HG03095 (cell line): ENCODE measurements at regions not wholly inside any gene's neighbourhood (a gene's known extent, or its start where the extent isn't known, plus 50 kb on each side); places are given as distances from the start of the nearest gene placed in this dataset.

Source experiments
- ATAC-seq: cut with Tn5 transposase; IDR thresholded peaks from one replicate; pipeline ENCODE4 v1.9.1; 2021; ENCODE audit warnings: moderate library complexity; ENCODE audit not compliant: unreplicated experiment

GRCh38 chr16:62907562-62907961, 871.3 kb upstream of the CDH8 start:
- ATAC-seq: no peak

GRCh38 chr16:62903961-62904502, 867.8 kb upstream of the CDH8 start:
- no peak for ATAC-seq

- ATAC-seq: no peak
Measured at GRCh38 chr16:62899737-62900136, 863.5 kb upstream of the CDH8 start.

GRCh38 chr16:62889097-62889496, 852.9 kb upstream of the CDH8 start:
- ATAC-seq: no peak

GRCh38 chr16:62883509-62883908, 847.3 kb upstream of the CDH8 start:
- ATAC-seq: no peak

GRCh38 chr16:62882552-62883221, 846.4 kb upstream of the CDH8 start:
- no peak for ATAC-seq

GRCh38 chr16:62876133-62876532, 839.9 kb upstream of the CDH8 start:
- no peak for ATAC-seq

- ATAC-seq: no peak
Measured at GRCh38 chr16:62872339-62872738, 836.1 kb upstream of the CDH8 start.

- ATAC-seq: no peak
Measured at GRCh38 chr16:62870554-62870953, 834.3 kb upstream of the CDH8 start.

GRCh38 chr16:62869837-62870236, 833.6 kb upstream of the CDH8 start:
- peak; percentile 56 for ATAC-seq

- no peak for ATAC-seq
Measured at GRCh38 chr16:62863139-62863538, 826.9 kb upstream of the CDH8 start.

- no peak for ATAC-seq
Measured at GRCh38 chr16:62853887-62854286, 817.6 kb upstream of the CDH8 start.

- no peak for ATAC-seq
Measured at GRCh38 chr16:62846399-62847057, 810.3 kb upstream of the CDH8 start.

- no peak for ATAC-seq
Measured at GRCh38 chr16:62832214-62832613, 796.0 kb upstream of the CDH8 start.

GRCh38 chr16:62831235-62831850, 795.1 kb upstream of the CDH8 start:
- no peak for ATAC-seq

- no peak for ATAC-seq
Measured at GRCh38 chr16:62829607-62830006, 793.4 kb upstream of the CDH8 start.

GRCh38 chr16:62829084-62829483, 792.8 kb upstream of the CDH8 start:
- ATAC-seq: no peak

GRCh38 chr16:62821824-62822223, 785.6 kb upstream of the CDH8 start:
- no peak for ATAC-seq

- ATAC-seq: no peak
Measured at GRCh38 chr16:62816971-62817519, 780.8 kb upstream of the CDH8 start.

GRCh38 chr16:62814891-62815290, 778.7 kb upstream of the CDH8 start:
- no peak for ATAC-seq

- no peak for ATAC-seq
Measured at GRCh38 chr16:62805221-62805857, 769.1 kb upstream of the CDH8 start.
